Esophagus muscularis mucosa (tissue), 4 donors: ENCODE measurements at regions not wholly inside any gene's neighbourhood (a gene's known extent, or its start where the extent isn't known, plus 50 kb on each side); places are given as distances from the start of the nearest gene placed in this dataset.

ENCODE experiments used
- DNase-seq: peaks from one replicate; pipeline ENCODE4 v3.0.0-alpha.2; 2017; ENCODE audit errors: extremely low spot score
- H3K27ac ChIP-seq, 4 donors: fragments of 200-600 bp; sonication (generic); replicated peaks in 1 of 4; 1 replicate in 3 of 4; 2 replicates in 1 of 4; pipeline ENCODE4 v1.5.1; 2016 to 2019; ENCODE audit warnings: mild to moderate bottlenecking in 1 of 4
- H3K27me3 ChIP-seq, 4 donors: fragments of 200-600 bp; sonication (generic); one replicate each; pipeline versions ENCODE4 v1.5.1 to v1.6.0; 2016 to 2019
- H3K36me3 ChIP-seq, 4 donors: fragments of 200-600 bp; sonication (generic); one replicate each; pipeline ENCODE4 v1.5.1; 2016 to 2019
- H3K4me1 ChIP-seq, 4 donors: fragments of 200-600 bp; sonication (generic); one replicate each; pipeline ENCODE4 v1.5.1; 2016 to 2019
- H3K4me3 ChIP-seq, 4 donors: fragments of 200-600 bp; sonication (generic); 1 replicate in 2 of 4; 2 replicates in 2 of 4; pipeline ENCODE4 v1.5.1; 2016 to 2019; ENCODE audit warnings: mild to moderate bottlenecking in 4 of 4, moderate library complexity in 1 of 4
- H3K9me3 ChIP-seq, 4 donors: fragments of 200-600 bp; sonication (generic); 1 replicate in 3 of 4; 2 replicates in 1 of 4; pipeline ENCODE4 v1.5.1; 2016 to 2019
- EP300 ChIP-seq: sonication (generic); formaldehyde crosslinking; IDR thresholded peaks from one replicate; pipeline ENCODE4 v1.6.1; 2017; ENCODE audit warnings: antibody characterized with exemption
- POLR2A ChIP-seq: fragments of 450-650 bp; IDR thresholded peaks from one replicate; pipeline ENCODE4 v1.6.1; 2017; ENCODE audit warnings: antibody characterized with exemption, moderate library complexity, mild to moderate bottlenecking, low read depth
- POLR2AphosphoS5 ChIP-seq, 2 donors: sonication (generic); formaldehyde crosslinking; IDR thresholded peaks; one replicate each; pipeline ENCODE4 v1.6.1; 2017; ENCODE audit warnings: antibody characterized with exemption in 2 of 2
- WGBS: methylation state at CpG from one replicate; pipeline ENCODE4 v1.1.5; 2018; 5-methylcytosine and 5-hydroxymethylcytosine counted together
- intact Hi-C: fragments of 100-400 bp; cut with DNase I; formaldehyde crosslinking; loops from one replicate; pipeline ENCODE4 v1.15.1; 2023
- TF ChIP-seq, protein P1 (sequence below), 3 experiments: fragments of 200-600 bp in 2 of 3; fragments of 450-650 bp in 1 of 3; sonication (generic) in 2 of 3; IDR thresholded peaks; one replicate each; pipeline ENCODE4 v1.5.1; 2017 to 2019; ENCODE audit warnings: antibody characterized with exemption in 3 of 3, mild to moderate bottlenecking in 2 of 3, moderate library complexity in 1 of 3

- TF ChIP-seq, protein P1, sequence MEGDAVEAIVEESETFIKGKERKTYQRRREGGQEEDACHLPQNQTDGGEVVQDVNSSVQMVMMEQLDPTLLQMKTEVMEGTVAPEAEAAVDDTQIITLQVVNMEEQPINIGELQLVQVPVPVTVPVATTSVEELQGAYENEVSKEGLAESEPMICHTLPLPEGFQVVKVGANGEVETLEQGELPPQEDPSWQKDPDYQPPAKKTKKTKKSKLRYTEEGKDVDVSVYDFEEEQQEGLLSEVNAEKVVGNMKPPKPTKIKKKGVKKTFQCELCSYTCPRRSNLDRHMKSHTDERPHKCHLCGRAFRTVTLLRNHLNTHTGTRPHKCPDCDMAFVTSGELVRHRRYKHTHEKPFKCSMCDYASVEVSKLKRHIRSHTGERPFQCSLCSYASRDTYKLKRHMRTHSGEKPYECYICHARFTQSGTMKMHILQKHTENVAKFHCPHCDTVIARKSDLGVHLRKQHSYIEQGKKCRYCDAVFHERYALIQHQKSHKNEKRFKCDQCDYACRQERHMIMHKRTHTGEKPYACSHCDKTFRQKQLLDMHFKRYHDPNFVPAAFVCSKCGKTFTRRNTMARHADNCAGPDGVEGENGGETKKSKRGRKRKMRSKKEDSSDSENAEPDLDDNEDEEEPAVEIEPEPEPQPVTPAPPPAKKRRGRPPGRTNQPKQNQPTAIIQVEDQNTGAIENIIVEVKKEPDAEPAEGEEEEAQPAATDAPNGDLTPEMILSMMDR (IDR thresholded peaks at IDR 0.05) = no peak
- TF ChIP-seq POLR2A = no peak
These were observed 70.7 kb upstream of the PSMA6 start for GRCh38 chr14:35221462-35221861.

DNA sequence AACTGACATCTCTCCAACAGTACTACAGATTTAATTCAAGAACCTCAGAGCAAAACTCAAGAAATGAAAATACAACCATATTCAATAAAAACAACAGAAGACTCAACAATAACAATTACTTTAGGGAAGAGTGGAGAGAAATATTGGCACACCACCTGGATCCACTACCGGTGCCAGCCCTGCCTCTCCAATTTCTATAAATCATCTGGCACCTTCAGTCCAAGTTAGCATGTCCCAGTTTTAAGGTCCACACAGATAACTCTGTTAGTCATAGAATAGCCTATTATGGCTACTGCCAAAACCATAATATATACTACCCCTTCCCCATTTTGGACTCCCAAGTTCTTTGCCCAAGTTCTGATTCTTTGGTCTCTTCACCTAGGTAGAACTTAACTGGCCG lies 69.9 kb upstream of the PSMA6 start:
- no peak overlapping the region for H3K4me3 ChIP-seq

More at GRCh38 chr14:35221462-35221861, 70.7 kb upstream of the PSMA6 start:
- peak overlapping the region in 2 of 4 donors; percentile 38 to 40 for H3K27ac ChIP-seq
- no peaks in the 10 kb centered on the region for H3K9me3 ChIP-seq
- no peaks in the 10 kb centered on the region for H3K27me3 ChIP-seq
- H3K4me3 ChIP-seq = no peak overlapping the region
- H3K4me1 ChIP-seq = peaks cover 0 to 54% (median 27%) of the 10 kb centered on the region in 4 donors
- intact Hi-C loops = no loop called here
- no peaks in the 10 kb centered on the region for H3K36me3 ChIP-seq
- no peak for DNase-seq
- WGBS = 61% methylated on average over 3 of the region's 3 CpGs

DNA sequence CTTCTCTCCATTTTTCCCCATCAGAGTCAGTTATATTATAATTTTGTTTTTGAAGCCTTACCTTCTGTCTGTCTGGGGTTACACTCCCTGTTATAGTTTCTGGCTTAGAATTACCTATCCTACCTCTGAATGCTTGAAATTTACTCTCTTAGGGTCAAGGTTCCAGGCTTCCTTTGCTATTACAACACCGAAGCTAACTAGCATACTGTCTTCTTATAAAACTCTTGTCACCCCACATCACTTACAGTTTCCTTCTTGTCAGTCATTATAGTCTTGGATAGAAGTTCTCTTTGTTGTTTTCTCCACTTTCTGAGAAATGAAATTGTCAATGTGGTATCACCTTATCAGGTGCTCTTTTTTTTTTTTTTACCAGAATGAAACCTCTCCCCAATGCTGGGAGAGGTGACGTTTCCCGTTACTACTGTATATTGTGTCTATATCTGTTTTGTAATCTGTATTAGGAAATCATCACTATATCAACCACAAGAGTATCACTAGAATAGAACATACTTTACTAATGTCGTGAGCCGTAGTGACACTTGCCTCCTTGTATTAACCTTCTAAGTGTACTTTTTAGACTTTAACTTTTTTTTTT lies 69.2 kb upstream of the PSMA6 start:
- no peak overlapping the region for H3K4me3 ChIP-seq
- no peaks in the 10 kb centered on the region for H3K27me3 ChIP-seq
- DNase-seq = no peak
- TF ChIP-seq, protein P1 (IDR thresholded peaks at IDR 0.05) = no peak
- TF ChIP-seq POLR2A (no peak), EP300 (no peak), POLR2AphosphoS5 (IDR thresholded peaks at IDR 0.05) (no peak)
- WGBS = 89% methylated on average over 5 of the region's 5 CpGs
- H3K4me1 ChIP-seq = peaks cover 0 to 54% (median 27%) of the 10 kb centered on the region in 4 donors
- no peaks in the 10 kb centered on the region for H3K9me3 ChIP-seq
- peak overlapping the region in 3 of 4 donors; percentile 5 to 38 (median 34) for H3K27ac ChIP-seq
- H3K36me3 ChIP-seq = no peaks in the 10 kb centered on the region
- intact Hi-C loops = no loop called here

More for the DNA sequence above, 69.9 kb upstream of the PSMA6 start:
- Histone ChIP-seq H3K36me3 (no peaks in the 10 kb centered on the region), H3K4me1 (peaks cover 0 to 54% (median 27%) of the 10 kb centered on the region in 4 donors), H3K27ac (peak overlapping the region in 3 of 4 donors; percentile 5 to 40 (median 38)), H3K9me3 (no peaks in the 10 kb centered on the region), H3K27me3 (no peaks in the 10 kb centered on the region)
- TF ChIP-seq POLR2AphosphoS5 (IDR thresholded peaks at IDR 0.05) (no peak), POLR2A (no peak), EP300 (no peak)
- TF ChIP-seq, protein P1 (IDR thresholded peaks at IDR 0.05) = no peak
- DNase-seq = no peak
- intact Hi-C loops = no loop called here
- 80% methylated on average over 2 of the region's 2 CpGs for WGBS

- DNase-seq = no peak
These were observed 68.3 kb upstream of the PSMA6 start for GRCh38 chr14:35223927-35224326.

DNA sequence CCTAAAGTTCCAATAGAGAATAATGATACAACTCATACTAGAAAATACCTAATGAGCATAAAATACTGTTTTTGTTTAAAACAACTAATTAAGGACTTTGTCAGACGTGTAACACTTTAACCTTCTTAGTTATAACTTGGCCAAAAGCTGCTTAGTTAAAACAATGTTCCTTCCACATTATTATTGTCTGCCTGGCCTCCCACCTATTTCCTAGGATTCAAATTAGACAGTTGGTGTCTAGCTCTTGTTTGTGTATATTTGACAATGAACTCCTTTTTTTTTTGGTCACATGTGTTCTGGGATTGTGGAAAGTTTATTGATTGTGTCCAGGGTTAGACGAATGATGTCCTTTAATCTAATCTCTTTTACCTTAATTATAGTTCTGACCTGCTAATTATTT lies 67.6 kb upstream of the PSMA6 start:
- Histone ChIP-seq H3K4me1 (peaks cover 0 to 54% (median 27%) of the 10 kb centered on the region in 4 donors), H3K36me3 (no peaks in the 10 kb centered on the region), H3K4me3 (no peak overlapping the region), H3K9me3 (no peaks in the 10 kb centered on the region), H3K27me3 (no peaks in the 10 kb centered on the region), H3K27ac (peak overlapping the region; percentile 3 to 67 (median 48))
- TF ChIP-seq, protein P1 (IDR thresholded peaks at IDR 0.05) = no peak
- TF ChIP-seq POLR2AphosphoS5 (IDR thresholded peaks at IDR 0.05) = no peak
- no peak for TF ChIP-seq EP300
- no peak for TF ChIP-seq POLR2A
- intact Hi-C loops = no loop called here
- WGBS = 73% methylated on average over 2 of the region's 2 CpGs
- no peak for DNase-seq

More at GRCh38 chr14:35223927-35224326, 68.3 kb upstream of the PSMA6 start:
- intact Hi-C loops = no loop called here
- peak in 1 of 2 donors; percentile 35 for TF ChIP-seq POLR2AphosphoS5 (IDR thresholded peaks at IDR 0.05)
- TF ChIP-seq POLR2A = no peak
- Histone ChIP-seq H3K27ac (peak overlapping the region; percentile 34 to 67 (median 58)), H3K27me3 (no peaks in the 10 kb centered on the region), H3K4me3 (no peak overlapping the region), H3K9me3 (no peaks in the 10 kb centered on the region), H3K4me1 (peaks cover 0 to 54% (median 27%) of the 10 kb centered on the region in 4 donors), H3K36me3 (no peaks in the 10 kb centered on the region)
